Neural cell (in vitro differentiated cells): ENCODE measurements at regions not wholly inside any gene's neighbourhood (a gene's known extent, or its start where the extent isn't known, plus 50 kb on each side); places are given as distances from the start of the nearest gene placed in this dataset.

Experiments
- CTCF ChIP-seq: fragments of 450-650 bp; IDR thresholded peaks from 2 replicates; pipeline ENCODE4 v1.5.1; 2014; ENCODE audit warnings: antibody characterized with exemption, mild to moderate bottlenecking, moderate library complexity; ENCODE audit not compliant: poor library complexity, severe bottlenecking
- EP300 ChIP-seq: fragments of 450-650 bp; conservative IDR thresholded peaks from 2 replicates; pipeline ENCODE4 v1.6.1; 2014; ENCODE audit warnings: antibody characterized with exemption, mild to moderate bottlenecking, moderate library complexity; ENCODE audit not compliant: poor library complexity, severe bottlenecking
- EZH2 ChIP-seq: fragments of 200-600, 300-800 bp; shearing (Covaris generic), sonication (generic); IDR thresholded peaks from 2 replicates; pipeline ENCODE4 v1.6.1; 2014; ENCODE audit warnings: antibody characterized with exemption, low read length, borderline replicate concordance, mild to moderate bottlenecking; ENCODE audit not compliant: insufficient read depth, poor library complexity, severe bottlenecking

- no peak for TF ChIP-seq EP300
- no peak for TF ChIP-seq EZH2
- TF ChIP-seq CTCF: no peak
Measured at GRCh38 chr12:91951571-91951970, 194.1 kb downstream of the BTG1 start.
